Smooth muscle cell (in vitro differentiated cells): ENCODE measurements at regions not wholly inside any gene's neighbourhood (a gene's known extent, or its start where the extent isn't known, plus 50 kb on each side); places are given as distances from the start of the nearest gene placed in this dataset.

Experiments used
- DNase-seq: peaks from one replicate; lab custom pipeline; 2025; ENCODE audit not compliant: unreplicated experiment; lab: John Stamatoyannopoulos, UW
- H2AFZ ChIP-seq: fragments of 200-600 bp; sonication (generic); 2 replicates; pipeline ENCODE4 v1.6.0; 2016; ENCODE audit warnings: antibody characterized with exemption, low read depth, mild to moderate bottlenecking
- H3F3A ChIP-seq: fragments of 200-600 bp; sonication (generic); 2 replicates; pipeline ENCODE4 v1.6.0; 2017; ENCODE audit warnings: antibody characterized with exemption, low read depth
- H3K27ac ChIP-seq: fragments of 200-600 bp; sonication (generic); 2 replicates; pipeline ENCODE4 v1.5.1; 2016; ENCODE audit warnings: low read depth, mild to moderate bottlenecking
- H3K27me3 ChIP-seq: fragments of 200-600 bp; sonication (generic); 2 replicates; pipeline ENCODE4 v1.6.1; 2016; ENCODE audit warnings: low read depth, mild to moderate bottlenecking
- H3K36me3 ChIP-seq: fragments of 200-600 bp; sonication (generic); 2 replicates; pipeline ENCODE4 v1.5.1; 2016; ENCODE audit warnings: low read depth
- H3K4me1 ChIP-seq: fragments of 200-600 bp; sonication (generic); 2 replicates; pipeline ENCODE4 v1.5.1; 2016; ENCODE audit warnings: low read depth
- H3K4me2 ChIP-seq: fragments of 200-600 bp; sonication (generic); 2 replicates; pipeline ENCODE4 v1.6.0; 2016; ENCODE audit warnings: mild to moderate bottlenecking
- H3K4me3 ChIP-seq: fragments of 200-600 bp; sonication (generic); 2 replicates; pipeline ENCODE4 v1.5.1; 2016; ENCODE audit warnings: mild to moderate bottlenecking
- H3K79me2 ChIP-seq: fragments of 200-600 bp; sonication (generic); 2 replicates; pipeline ENCODE4 v1.6.0; 2016; ENCODE audit warnings: low read depth, mild to moderate bottlenecking
- H3K9ac ChIP-seq: fragments of 200-600 bp; sonication (generic); 2 replicates; pipeline ENCODE4 v1.6.0; 2016; ENCODE audit warnings: low read depth
- H3K9me3 ChIP-seq: fragments of 200-600 bp; sonication (generic); replicated peaks from 2 replicates; pipeline ENCODE4 v1.5.1; 2016; ENCODE audit warnings: low read depth
- H4K20me1 ChIP-seq: fragments of 200-600 bp; sonication (generic); 2 replicates; pipeline ENCODE4 v1.6.0; 2016; ENCODE audit warnings: low read depth
- WGBS: methylation state at CpG from one replicate; pipeline ENCODE4 v1.1.7; 2016; ENCODE audit warnings: low lambda C conversion rate; 5-methylcytosine and 5-hydroxymethylcytosine counted together
- TF ChIP-seq, protein P1 (sequence below): fragments of 200-600 bp; sonication (generic); IDR thresholded peaks from 2 replicates; pipeline ENCODE4 v1.5.1; 2017; ENCODE audit warnings: borderline replicate concordance, mild to moderate bottlenecking, antibody characterized with exemption; ENCODE audit not compliant: insufficient read depth, poor library complexity, severe bottlenecking

DNA sequence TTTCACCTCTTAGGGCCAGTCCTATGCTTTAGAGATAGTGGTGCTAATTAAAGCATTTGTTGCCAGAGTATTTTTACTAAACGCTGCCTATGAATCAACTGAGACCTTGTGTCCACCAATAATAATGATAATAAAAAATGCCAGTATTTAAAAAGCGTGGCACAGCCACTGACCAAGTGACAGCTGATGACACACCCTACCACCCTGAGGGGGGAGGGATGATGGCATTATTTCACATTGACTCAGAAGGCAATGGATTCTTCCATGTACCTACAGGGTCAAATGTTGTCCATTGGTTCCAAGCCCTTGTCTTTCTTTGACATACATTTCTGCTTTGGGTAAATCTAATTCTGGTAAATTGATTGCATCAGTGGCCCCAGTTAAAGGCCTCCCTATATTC is 384.4 kb downstream of the DLEU7 start:
- no peaks in the 10 kb centered on the region for H3K79me2 ChIP-seq
- TF ChIP-seq, protein P1, sequence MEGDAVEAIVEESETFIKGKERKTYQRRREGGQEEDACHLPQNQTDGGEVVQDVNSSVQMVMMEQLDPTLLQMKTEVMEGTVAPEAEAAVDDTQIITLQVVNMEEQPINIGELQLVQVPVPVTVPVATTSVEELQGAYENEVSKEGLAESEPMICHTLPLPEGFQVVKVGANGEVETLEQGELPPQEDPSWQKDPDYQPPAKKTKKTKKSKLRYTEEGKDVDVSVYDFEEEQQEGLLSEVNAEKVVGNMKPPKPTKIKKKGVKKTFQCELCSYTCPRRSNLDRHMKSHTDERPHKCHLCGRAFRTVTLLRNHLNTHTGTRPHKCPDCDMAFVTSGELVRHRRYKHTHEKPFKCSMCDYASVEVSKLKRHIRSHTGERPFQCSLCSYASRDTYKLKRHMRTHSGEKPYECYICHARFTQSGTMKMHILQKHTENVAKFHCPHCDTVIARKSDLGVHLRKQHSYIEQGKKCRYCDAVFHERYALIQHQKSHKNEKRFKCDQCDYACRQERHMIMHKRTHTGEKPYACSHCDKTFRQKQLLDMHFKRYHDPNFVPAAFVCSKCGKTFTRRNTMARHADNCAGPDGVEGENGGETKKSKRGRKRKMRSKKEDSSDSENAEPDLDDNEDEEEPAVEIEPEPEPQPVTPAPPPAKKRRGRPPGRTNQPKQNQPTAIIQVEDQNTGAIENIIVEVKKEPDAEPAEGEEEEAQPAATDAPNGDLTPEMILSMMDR = no peak
- no peaks in the 10 kb centered on the region for H3F3A ChIP-seq
- H3K4me1 ChIP-seq = no peaks in the 10 kb centered on the region
- no peak overlapping the region for H2AFZ ChIP-seq
- H4K20me1 ChIP-seq = no peaks in the 10 kb centered on the region
- H3K9me3 ChIP-seq = no peaks in the 10 kb centered on the region
- H3K9ac ChIP-seq = no peak overlapping the region
- H3K27me3 ChIP-seq = no peaks in the 10 kb centered on the region
- H3K27ac ChIP-seq = no peak overlapping the region
- no peak overlapping the region for H3K4me2 ChIP-seq
- H3K4me3 ChIP-seq = no peak overlapping the region
- WGBS = 96% methylated on average over 2 of the region's 2 CpGs
- DNase-seq = no peak
- no peaks in the 10 kb centered on the region for H3K36me3 ChIP-seq

DNA sequence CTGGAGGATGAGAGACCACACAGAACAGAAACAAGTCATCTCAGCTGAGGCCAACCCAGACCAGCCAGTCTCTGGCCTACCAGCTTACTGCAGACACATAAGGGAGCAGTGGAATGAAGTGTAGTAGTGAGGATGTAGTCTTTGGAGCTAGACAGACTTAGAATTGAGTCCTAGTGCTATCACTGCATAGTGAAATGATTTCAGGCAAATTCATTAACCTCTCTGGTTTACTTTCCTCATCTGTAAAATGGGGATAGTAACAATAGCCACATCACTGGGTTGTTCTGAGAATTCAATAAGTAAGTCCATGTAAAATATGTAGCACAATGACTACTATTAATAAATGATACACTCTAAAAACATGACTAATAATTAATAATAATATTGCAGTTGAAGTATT is 383.8 kb downstream of the DLEU7 start:
- Histone ChIP-seq H3K9ac (no peak overlapping the region), H3K4me1 (no peaks in the 10 kb centered on the region)
- TF ChIP-seq, protein P1 = no peak

GRCh38 chr13:50460358-50460757 is 383.1 kb downstream of the DLEU7 start:
- Histone ChIP-seq H3K4me3 (no peak overlapping the region), H3K4me2 (no peak overlapping the region), H3K9ac (no peak overlapping the region), H3K27me3 (no peaks in the 10 kb centered on the region), H4K20me1 (no peaks in the 10 kb centered on the region), H3F3A (no peaks in the 10 kb centered on the region), H2AFZ (no peak overlapping the region), H3K9me3 (no peaks in the 10 kb centered on the region), H3K27ac (no peak overlapping the region), H3K36me3 (no peaks in the 10 kb centered on the region), H3K79me2 (no peaks in the 10 kb centered on the region), H3K4me1 (no peaks in the 10 kb centered on the region)
- 19% methylated on average over 1 of the region's 1 CpG for WGBS
- TF ChIP-seq, protein P1 = no peak
- no peak for DNase-seq

More for the DNA sequence above, 383.8 kb downstream of the DLEU7 start:
- no peak for DNase-seq
- H3K9me3 ChIP-seq = no peaks in the 10 kb centered on the region
- no peak overlapping the region for H2AFZ ChIP-seq
- no peaks in the 10 kb centered on the region for H3K36me3 ChIP-seq
- no peak overlapping the region for H3K4me3 ChIP-seq
- no peak overlapping the region for H3K27ac ChIP-seq
- H3K79me2 ChIP-seq = no peaks in the 10 kb centered on the region
- H3K4me2 ChIP-seq = no peak overlapping the region
- no peaks in the 10 kb centered on the region for H4K20me1 ChIP-seq
- no peaks in the 10 kb centered on the region for H3F3A ChIP-seq
- no peaks in the 10 kb centered on the region for H3K27me3 ChIP-seq

GRCh38 chr13:50461189-50461588 is 382.3 kb downstream of the DLEU7 start:
- H3K27me3 ChIP-seq = no peaks in the 10 kb centered on the region
- H3K27ac ChIP-seq = no peak overlapping the region
- no peaks in the 10 kb centered on the region for H3K4me1 ChIP-seq
- no peak overlapping the region for H2AFZ ChIP-seq
- 86% methylated on average over 3 of the region's 3 CpGs for WGBS
- no peaks in the 10 kb centered on the region for H3F3A ChIP-seq
- no peak overlapping the region for H3K4me2 ChIP-seq
- no peaks in the 10 kb centered on the region for H3K36me3 ChIP-seq
- no peaks in the 10 kb centered on the region for H4K20me1 ChIP-seq
- H3K79me2 ChIP-seq = no peaks in the 10 kb centered on the region
- H3K9ac ChIP-seq = no peak overlapping the region
- H3K4me3 ChIP-seq = no peak overlapping the region
- no peak for DNase-seq
- TF ChIP-seq, protein P1 = no peak
- H3K9me3 ChIP-seq = no peaks in the 10 kb centered on the region
